HG02571 (cell line): ENCODE measurements at regions not wholly inside any gene's neighbourhood (a gene's known extent, or its start where the extent isn't known, plus 50 kb on each side); places are given as distances from the start of the nearest gene placed in this dataset.

Experiments used
- ATAC-seq: cut with Tn5 transposase; IDR thresholded peaks from one replicate; pipeline ENCODE4 v1.9.1; 2021; ENCODE audit warnings: mild to moderate bottlenecking, moderate library complexity; ENCODE audit not compliant: unreplicated experiment

DNA sequence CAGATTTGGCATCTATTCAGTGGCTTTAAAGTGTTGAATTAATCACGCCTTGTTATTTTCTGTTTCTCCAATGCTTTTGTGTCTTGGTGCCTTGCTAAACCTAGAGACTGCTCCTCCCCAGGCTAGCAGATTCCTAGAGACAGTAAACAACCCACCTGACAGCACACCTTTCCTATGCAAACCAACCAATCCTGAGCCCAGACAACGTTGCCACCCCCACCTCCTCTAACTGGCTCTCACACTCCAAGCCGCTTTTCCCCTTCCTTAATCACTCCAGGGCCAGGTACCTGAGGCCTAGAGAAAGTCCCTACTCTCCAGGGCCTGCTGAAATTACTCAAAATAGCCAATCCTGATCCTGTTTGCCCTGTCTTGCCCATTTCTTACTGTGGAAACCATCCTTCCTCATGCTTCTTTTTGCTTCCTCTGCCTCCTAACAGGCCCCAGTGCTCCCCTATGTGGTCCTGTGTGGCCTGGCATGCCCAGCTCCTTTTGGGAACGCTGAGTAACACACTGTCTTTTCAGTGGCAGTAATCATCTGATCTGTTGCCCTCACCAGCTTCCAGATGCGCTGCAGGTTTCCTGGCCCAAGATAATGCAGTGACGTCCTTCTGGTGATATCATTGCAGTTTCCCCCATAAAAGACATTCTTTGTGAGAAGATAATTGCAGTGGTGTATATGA lies 53.4 kb downstream of the GAS1 start:
- ATAC-seq = no peak

DNA sequence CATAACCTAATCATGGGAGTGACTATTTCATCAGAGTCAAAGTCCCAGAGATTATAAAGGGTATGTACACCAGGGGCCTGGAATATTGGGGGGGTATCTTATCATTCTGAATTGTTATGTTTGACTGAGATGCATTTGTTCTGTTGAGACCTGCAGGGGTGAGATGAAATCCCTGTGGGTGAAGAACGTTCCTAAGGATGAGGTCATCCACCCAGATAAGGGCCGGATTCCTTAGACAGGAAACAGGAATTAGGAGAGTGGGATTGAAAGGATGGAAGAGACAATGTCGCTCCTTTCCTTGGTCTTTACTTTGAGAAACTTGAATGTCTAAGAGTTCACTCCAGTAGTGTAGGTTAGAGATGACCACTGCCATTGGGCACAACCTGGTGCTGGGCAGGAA lies 54.7 kb downstream of the GAS1 start:
- ATAC-seq = no peak

GRCh38 chr9:86891886-86892437 lies 55.3 kb downstream of the GAS1 start:
- ATAC-seq = no peak

DNA sequence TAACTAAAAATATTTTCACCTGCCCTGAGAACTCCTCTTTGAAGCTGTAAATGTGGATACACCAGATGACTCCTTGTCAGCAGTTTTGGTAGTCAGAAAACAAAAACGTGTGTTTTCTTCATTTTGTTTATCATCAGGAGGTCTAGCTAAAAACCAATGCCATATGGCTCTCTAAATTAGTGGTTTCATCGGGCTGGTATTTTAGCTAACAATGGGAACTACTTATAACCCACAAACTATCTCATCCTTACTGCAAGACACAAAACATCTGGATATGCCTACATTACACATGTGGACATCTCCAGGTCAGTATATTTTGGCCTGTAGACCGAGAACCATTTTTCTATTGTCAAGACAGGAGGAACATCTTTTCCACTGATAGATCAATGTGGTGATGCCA lies 56.2 kb downstream of the GAS1 start:
- ATAC-seq = no peak

DNA sequence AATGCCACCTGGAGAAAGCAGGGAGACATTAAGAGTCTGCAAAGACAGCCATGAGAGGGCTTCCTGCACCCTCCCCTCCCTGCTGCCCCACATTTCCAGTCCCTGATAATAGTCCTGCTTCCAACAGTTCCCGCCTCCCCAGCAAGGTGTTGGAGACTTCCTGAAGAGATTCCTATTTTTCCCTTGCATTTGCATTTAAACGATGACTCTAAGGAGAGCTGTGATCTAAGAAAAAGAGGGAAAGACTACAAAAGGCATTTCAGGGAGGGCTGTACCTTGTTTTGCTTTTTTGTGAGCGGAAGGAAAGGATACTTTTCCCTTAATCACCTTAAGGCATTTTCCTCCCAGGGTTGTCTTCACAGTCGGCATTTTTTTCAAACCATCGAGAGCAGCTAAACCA lies 62.1 kb downstream of the GAS1 start:
- no peak for ATAC-seq

DNA sequence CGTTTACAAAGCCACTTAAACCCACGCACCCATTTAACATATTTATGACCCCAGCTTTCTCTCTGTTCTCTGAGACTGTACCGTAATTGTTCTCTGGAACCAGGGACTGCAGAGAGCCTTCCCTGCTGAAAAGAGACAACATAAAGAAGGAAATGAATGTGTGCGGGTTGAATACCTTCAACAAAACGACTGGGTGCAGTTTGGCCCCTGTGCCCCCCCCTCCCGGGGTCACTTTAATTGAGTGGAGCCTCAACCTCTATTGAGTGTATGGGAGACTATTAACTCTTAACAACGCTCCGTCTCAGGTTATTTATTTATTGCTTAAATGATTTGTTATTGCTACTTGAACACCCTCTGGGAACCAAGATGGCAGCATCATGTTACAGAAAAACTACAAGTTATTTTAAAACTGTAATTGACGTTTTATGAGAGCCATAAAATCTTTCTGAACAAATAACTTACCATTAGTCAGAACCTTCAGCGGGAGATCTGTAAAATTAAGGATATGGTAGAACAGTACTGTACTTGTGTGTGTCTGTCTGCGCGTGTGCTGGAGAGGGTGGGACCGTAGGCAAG lies 70.6 kb downstream of the GAS1 start:
- ATAC-seq = no peak

DNA sequence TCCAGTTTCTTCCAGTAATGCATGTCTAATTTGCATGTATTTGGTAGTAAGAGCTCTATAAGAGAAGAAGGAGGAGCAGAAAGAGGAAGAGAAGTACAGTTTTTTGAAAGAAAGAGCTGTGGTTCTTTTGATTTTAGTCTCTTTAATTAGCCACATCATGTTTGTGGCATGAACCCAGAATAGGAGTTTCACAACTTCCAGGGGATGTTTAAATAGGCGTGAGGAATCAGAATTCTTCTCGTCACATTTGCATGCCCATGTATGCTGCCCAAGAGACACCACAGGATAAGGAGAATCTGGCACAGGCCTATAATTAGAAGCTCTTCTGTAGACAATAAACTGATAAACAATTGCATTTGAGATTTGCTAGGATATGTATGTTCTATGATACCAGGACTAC lies 78.7 kb downstream of the GAS1 start:
- no peak for ATAC-seq

DNA sequence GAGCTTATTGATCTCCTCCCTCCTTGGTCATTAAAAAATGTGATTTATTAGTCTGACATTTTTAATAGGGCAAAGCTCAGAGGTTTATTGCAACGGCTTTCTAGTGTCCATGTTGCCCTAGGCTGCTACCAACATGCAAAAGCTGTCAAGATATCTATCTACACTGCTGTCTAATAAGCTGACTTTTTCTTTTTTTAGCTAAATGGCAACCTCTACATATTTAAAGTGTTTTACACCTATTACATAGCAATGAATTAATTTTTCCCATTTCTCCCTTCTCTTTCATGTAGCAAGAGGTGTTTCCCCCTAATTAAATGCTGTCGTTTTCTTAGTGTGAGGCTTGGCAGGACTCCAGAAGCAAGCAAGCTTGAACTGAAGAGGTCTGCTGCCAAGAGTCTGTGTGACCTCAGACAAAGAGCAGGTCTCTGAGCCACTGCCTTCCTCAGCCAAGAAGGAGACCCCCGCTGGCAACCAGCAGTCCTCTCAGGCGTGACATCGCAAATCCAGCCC lies 79.4 kb downstream of the GAS1 start:
- ATAC-seq = no peak

GRCh38 chr9:86865952-86866351 lies 81.4 kb downstream of the GAS1 start:
- no peak for ATAC-seq

DNA sequence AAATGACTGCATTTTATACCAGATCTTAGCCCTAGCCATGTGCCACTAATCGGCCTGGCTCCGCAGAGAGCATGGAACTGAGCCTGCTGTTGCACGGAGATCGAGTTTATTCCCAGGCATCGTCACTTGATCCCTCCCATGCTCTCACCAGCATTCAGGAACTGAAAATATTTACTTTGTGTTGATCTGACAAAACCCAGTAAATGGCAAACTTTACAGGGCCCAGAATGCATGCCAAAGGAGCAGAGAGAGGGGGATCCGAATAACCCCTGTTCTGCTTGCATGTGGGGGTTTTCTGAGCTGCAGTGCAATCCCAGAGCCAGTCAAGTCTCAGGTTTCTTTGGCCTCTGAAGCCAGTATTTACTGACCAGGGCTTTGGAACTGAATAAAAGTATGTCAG lies 87.3 kb downstream of the GAS1 start:
- no peak for ATAC-seq

- ATAC-seq = no peak
Measured at GRCh38 chr9:86859056-86859455, 88.2 kb downstream of the GAS1 start.

DNA sequence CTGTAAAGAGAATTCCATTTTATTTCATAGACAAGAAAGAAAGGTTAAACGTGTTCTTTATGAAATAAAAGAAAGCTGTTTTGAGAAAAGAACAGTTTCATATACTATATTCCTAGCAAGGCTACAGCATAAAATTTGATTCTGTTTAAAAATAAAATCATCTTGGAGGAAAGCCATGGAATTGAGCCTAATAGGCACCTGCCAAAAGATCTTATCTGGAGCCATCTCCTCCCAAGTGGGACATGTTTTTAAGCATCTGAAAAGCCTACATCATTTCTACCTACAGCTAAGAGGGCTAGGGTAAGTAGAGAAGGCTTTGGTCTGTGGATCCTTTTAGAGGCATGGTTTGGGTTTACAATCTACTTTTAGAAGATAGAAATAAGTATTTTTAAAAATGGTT lies 89.3 kb downstream of the GAS1 start:
- no peak for ATAC-seq

- ATAC-seq = no peak
Measured at GRCh38 chr9:86856259-86856658, 91.0 kb downstream of the GAS1 start.

DNA sequence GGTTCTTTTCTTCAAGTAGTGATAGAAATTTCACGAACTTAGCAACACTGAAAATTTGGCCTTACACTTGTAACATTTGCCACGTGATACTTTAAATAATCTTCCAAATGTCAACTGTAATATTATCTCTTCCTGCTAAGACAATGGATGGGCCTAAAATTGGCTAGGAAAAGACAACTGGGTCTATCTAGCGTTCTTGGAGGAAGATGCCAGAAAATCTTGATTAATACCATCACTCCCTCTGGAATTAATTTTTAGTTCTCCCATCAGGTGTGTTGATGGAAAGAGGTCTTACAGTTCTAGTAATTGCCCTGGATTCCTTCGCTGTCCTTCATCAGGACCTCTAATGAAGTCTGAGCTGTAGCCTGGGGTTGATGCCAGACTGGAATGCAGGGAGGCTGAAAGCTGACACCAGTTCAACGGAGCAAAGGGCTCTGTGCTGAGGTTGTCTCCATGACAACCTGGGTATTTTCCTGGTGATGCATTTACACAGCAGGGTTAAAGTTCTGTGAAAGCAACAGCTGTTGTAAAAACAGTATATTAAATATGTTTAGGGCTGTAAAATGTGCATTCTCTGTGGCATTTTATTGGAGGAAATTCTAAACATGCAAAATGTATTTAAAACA lies 92.3 kb downstream of the GAS1 start:
- ATAC-seq = no peak

GRCh38 chr9:86846656-86847055 lies 100.7 kb downstream of the GAS1 start:
- no peak for ATAC-seq

GRCh38 chr9:86843206-86843605 lies 104.1 kb downstream of the GAS1 start:
- no peak for ATAC-seq

- no peak for ATAC-seq
Measured at GRCh38 chr9:86842573-86842972, 104.7 kb downstream of the GAS1 start.

GRCh38 chr9:86839522-86839921 lies 107.8 kb downstream of the GAS1 start:
- ATAC-seq = no peak

DNA sequence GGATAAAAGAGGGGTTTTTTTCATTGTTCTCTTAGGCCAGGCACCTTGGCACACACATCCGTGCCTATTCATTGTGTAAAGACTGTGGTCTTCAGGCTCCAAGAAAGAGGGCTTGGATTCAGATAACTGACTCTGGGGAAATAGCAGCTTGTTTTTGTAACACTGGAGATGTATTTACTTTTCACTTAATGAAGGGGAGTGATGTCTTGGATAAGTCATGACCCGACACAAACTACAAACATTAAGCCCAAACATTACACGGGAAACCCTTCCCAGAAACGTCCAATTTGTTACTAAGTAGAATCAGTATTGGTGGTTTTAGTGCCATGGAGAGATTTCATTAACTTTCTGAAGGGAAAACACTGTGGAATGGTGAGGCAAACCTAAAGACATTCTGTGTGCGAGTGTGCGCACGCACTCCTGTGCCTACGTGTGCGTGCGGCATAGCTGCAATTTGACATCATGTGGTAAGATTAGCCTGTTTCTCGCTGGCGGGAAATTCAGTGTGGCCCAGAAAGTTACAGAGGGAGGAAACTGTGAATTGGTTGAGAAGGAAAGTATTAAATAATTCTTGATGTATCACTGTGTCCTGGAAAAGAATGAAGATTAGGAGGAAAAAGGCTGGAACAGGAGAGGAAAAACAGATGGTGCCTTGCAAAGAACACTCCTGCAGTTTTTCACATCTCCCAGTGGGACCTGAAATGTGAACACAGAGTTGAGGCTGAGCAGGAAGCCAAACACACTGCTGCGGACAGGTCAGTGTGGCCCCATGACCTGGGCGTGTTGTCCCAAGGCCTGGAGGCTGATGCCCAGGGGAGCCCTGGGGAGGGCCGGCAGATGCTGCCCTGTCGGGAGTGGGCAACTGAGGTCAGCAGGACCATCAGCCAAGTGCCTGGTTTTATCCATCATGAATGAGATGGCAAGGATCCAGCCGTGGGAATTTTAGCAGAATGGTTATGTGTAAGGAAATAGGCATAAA lies 108.5 kb downstream of the GAS1 start:
- ATAC-seq = no peak

DNA sequence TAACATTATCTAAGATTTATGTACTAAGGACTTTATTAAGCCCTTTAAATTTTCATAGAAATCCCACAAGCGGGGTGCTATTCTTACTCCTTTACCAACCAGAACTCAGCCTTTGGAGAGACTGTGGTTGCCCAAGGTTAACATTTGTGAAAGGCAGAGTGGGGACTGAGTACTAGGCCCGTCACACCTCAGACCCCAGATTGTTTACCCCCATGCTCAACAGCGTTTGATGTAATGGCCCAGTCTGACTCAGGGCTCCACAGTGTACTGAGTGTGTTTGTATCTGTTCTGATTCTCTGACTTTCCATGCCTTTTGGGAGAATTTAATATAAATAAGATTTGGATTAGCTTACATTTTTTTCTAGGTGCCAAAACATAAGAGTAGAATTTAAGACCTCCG lies 110.0 kb downstream of the GAS1 start:
- no peak for ATAC-seq

- ATAC-seq = peak; percentile 95
Measured at GRCh38 chr9:86836797-86837196, 110.5 kb downstream of the GAS1 start.
